NCI-H748 (cell line): ENCODE measurements at regions not wholly inside any gene's neighbourhood (a gene's known extent, or its start where the extent isn't known, plus 50 kb on each side); places are given as distances from the start of the nearest gene placed in this dataset.
"Not testable (repeated sequence)": the region's sequence is repeated elsewhere in the genome, so short reads cannot be mapped to it uniquely, and the experiment has no call there.

Experiments used
- DNase-seq: peaks from one replicate; lab custom pipeline; 2025; ENCODE audit not compliant: unreplicated experiment; lab: John Stamatoyannopoulos, UW

DNA sequence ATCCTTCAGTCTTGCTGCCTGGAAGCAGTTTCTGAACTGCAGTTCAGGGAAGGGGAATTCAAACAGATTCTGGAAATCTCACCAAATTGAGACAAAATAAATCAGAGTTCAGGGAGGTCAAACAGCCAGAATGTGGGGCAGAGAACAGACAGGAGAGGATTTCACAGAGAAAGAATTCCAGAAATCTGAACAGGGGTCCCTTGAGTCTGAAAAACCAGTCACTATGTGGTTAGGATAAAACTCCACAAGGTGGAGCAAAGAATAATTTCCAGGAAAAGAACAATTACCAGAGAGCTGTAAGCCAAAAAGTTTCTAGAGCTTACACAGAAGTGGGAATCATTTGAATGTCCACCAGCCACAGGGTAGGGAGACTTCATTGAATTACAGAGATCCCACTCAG lies 84.7 kb downstream of the URB2 start:
- no peak for DNase-seq

DNA sequence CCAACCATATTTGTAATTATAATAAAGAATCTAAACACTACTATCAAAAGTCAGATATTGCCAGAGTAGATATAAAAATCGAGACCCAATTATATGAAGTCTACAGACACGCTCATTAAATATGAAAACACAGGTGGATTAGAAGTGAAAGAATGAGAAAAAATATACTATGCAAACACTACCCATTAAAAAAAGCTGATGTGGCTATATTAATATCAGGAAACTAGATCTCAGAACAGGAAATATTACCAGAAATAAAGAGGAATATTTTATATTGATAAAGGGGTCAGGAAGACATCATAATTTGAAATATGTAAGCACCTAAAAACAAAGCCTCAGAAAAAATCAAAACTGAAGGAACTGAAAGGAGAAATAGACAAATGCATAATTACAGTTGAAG lies 88.3 kb downstream of the URB2 start:
- no peak for DNase-seq

DNA sequence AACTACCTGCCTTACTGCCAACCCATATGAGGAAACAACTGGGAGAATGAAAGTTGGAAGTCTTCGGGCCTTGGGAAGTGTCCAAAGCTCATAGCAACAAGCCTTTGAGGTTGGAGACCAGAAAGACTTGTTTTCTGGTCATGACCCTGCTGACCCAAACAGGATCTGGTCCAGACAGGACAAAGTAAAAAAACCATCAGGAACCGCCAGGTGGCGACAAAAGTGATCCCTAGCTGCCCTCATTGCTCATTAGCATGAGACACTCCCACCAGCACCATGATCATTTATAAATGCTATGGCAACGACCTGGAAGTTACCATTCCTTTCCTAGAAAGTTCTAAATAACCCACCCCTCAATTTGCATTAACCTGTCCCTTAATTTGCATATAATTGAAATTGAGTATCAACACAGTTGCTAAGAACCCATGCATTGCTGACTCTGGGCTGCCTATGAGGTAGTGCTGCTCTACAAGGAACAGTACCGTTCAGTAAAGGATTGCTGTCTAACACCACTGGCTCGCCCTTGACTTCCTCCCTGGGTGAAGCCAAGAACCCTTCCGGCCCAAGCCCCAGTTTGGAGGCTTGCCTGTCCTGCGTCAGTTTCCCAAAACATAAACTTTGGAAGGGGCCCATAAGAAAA lies 89.0 kb downstream of the URB2 start:
- DNase-seq, result peak; percentile 3

DNA sequence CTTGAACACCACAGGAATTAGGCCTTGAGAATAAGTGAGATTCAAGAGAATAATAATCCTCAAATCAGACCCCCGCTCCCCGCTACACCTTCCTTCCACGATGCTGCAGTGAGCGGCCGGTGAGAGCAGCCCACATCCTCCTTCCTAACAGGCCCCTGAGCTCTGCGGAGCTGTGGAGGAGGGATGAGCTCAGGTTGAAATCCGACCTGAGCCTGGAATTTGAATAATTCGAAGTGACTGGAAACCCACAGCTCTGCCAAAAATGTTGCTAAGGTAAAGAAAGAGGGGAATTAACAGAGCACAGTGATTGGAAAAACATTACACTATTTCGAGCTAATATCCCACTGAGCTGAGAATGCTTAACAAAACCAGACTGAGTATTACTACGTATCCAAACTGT lies 90.0 kb downstream of the URB2 start:
- no peak for DNase-seq

DNA sequence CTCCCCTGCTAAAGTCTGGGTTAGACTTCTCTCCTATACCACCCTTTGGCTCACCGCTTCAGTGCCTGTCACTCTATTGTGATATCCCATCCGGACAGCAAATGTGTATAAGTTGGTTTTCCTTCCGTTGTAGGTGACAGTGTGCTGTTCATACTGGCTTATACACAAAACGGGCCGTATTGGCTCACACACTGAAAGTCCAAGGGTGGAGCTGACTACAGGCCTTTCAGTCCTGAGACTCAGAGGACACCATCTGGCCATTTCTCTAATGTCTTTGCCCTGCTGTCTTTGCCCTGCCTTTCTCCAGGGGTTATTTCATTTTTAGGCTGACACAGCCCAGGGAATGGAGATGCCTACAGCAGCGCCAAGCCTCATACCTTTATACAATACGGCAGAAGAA lies 90.7 kb downstream of the URB2 start:
- no peak for DNase-seq

DNA sequence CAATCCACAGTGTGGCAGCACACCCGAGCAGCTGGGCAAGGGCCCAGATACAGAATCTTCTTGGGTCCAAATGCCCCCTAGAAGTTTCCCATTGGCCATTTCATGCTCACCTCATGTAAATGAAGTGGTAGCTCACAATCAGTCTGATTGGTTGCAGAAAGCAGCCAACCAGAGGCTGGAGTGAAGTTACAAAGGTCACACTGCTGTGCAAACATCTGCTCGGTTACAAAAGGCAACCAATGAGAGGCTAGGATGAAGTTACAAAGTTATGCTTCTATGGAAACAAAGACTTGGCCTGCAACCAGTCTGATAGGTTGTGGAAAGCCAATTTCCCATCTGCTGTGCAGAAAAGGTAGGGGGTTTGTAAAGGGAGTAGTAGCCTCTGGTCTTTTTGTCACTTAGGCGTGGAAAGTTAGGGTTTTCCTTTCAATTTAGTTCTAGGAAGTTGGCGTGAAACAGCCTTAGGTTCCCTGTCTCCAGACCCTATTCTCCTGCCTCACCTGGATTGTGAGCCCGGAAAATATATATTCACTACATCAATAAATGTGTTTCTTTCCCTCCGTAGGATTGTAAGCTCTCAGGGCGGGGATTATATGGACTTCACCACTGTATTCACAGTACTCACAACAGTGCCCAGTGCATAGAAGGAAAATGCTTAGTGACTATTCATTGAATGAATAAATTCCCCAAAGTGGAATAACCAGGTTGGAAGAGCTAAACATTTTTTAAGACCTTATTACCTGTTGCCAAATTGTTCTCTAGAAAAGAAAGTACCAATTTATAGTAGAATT lies 91.9 kb downstream of the URB2 start:
- DNase-seq, result no peak

DNA sequence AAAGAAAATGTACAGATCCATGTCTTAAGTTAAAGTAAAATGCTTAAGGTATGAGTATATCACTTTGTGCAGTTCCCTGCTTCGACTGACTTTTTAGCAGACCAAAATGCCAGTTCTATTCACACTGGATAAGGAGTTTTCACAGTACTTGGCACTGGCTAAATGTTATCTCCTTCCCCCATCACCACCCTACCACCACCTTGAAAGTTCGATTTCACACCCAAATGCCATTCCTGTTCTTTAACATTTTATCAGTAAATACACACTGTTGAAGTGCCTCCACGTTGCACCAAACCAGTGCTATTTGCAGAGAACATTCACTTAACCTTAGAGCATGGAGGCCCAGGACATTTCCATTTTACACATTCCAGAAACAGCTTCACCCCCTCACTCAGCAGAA lies 100.0 kb downstream of the URB2 start:
- DNase-seq, result no peak

DNA sequence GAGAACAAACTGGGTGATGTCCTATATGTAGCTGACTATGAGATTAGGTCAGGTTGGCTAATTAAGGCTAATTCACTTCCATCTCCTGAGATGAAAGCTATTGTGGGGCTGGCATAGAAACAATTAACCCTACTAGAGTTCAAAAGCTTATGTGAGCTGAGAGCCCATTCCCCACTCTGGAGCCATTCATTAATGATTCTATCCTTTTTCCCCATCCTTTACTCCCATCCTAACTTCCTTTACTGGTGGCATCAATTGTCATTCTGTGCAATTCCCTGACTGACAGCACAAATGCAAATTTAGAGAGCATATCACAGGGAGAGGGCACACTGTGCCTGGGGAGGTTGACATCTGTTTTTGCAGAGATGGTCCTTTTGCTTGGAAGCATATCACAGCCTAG lies 103.9 kb downstream of the URB2 start:
- peak; percentile 8 for DNase-seq

DNA sequence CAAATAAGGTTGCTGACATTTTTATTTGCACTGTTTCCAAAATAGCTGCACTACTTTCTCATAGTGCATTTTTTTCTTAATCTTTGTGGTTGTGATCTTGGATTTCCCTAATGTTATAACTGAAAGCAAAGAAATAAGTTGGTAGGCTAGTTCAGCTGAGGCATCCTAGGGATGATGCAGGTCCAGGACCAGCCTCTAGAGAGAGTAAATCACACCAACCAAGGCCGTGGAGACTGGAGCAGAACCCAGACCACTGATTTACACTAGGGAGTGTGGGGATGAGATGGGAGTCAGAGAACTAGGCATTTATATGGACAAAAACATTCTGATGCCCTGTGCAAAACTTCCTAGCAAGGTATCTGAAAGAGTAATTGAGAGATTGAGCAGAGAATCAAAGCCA lies 104.5 kb downstream of the URB2 start:
- DNase-seq, result no peak

DNA sequence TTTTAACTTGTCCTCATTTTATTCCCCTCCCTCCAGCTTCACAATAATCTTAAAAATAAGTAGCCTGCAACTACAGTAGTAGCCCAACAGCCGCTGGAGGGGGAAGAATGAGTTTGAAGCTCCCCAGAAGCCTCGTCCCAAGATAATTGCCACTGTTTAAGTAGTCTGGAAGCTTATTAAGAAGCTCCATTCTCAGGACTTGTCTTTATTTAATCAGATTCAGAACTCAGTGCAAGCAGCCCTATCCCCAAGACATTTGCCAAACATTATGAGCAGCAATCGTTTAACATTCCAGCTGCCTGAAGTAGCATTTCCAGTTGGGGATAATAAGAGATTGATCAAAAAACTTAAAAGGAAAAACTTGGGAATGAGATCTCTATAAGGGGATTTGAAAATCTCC lies 106.0 kb downstream of the URB2 start:
- DNase-seq, result no peak

DNA sequence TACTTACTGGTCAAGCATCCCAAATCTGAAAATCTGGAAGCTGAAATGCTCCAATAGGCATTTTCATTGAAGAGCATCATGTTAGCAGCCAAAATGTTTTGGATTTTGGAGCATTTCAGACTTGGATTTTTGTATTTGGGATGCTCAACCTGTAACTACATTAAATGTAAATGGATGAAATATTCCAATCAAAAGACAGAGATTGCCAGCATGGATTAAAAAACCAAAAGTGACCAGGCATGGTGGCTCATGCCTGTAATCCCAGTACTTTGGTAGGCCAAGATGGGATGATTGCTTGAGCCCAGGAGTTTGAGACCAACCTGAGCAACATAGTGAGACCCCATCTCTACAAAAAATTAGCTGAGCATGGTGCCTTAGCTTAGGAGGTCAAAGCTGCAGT lies 110.3 kb downstream of the URB2 start:
- DNase-seq, result no peak

DNA sequence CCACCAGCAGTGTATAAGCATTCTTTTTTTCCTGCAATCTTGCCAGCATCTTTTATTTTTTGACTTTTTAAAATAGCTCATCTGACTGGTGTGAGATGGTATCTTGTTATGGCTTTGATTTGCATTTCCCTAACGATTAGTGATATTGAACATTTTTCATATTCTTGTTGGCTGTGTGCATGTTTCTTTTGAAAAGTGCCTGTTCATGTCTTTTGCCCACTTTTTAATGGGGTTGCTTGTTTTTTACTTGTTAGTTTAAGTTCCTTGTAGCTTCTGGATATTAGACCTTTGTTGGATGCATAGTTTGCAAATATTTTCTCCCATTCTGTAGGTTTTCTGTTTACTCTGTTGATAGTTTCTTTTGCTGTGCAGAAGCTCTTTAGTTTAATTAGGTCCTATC lies 116.6 kb downstream of the URB2 start:
- not testable (repeated sequence) for DNase-seq

DNA sequence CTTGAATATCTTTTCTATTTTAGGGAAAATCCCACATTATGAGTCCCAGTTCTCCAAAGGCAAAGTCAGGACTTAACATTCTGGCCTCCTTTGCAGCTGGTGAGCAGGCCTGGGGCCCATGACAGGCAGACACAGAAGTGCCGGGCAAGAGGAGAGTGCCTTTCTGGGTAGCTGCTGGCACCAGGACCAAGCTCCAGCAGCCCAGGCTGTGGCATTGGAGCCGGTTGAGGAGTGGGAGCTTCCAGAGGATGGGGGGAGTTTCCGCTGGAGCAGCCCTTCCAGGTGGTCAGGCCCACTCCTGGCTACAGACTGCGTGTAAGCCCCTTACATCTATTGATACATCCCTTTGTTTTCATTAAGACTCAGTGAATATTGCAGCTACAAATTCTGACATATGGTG lies 123.9 kb downstream of the URB2 start:
- DNase-seq, result no peak

DNA sequence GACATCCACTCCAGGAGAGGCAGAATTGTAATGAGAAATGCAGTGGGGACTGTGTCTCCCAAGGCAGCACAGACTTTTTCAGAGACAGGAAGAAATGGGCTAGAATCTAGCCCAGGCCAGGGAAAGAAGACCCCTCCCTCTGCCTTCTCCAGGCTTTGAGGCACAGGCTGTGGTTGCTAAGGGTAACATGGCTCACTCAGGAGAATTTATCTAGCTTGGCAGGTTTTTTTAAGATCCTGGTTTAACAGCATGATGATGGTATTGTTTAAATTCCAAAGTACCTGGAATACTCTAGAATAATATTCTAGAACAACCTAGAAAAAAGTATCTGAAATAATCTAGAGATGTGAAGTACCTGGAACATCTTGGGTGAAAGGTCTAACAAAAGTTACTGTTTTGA lies 125.6 kb downstream of the URB2 start:
- DNase-seq, result no peak

DNA sequence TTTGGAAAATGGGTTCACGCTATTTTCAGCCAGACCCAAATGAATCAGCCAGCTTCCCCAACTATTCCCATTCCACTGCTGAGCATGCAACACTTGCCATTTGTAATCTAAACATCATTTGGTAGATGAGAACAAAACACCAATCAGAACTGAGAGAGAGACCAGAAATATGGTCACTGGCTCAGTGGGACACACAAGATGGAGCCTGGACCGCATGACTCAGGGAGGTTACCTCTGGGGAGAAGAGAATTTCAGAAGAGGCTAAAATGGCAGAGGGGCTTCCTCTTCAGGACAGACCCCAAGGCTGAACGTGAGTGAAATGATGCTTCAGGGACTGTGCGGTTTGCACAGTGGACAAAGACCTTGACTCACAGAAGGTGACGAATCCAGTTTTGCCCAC lies 126.6 kb downstream of the URB2 start:
- no peak for DNase-seq

DNA sequence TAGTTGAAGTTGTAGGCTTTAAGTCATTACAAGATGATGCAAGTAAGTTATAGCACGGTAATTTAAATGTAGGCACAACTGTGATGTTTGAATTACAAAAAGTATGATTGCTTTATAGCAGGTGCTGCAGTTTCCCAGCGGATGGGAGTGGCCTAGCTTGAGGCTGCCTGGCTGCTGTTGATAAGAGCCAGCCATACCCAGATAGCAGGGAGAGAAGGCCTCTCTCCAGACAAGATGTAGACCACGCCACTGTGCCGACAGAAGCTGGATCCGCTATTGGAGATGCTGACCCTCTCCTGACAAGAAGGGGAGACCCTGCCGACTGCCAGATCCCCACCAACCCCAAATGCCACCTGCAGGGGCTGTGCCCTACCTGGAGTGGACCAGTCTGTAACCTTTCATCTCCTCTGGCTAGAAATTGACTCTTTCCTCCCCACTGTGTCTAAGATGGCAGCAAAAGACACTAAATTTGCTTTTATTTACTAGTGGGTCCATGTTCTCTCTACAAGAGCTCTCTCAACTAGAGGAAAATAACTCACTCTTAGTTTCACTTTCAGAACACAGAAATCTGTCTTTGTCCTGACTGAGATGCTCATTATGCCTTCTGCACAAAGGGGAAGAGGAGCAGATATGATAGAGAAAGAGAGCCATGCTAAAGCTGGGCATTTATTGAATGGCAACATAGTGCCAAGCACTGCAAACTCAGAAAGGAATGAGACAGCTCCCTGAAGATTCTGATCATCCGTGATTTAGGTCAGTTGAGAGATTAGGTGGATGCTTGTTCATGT lies 127.9 kb downstream of the URB2 start:
- DNase-seq, result peak; percentile 6

DNA sequence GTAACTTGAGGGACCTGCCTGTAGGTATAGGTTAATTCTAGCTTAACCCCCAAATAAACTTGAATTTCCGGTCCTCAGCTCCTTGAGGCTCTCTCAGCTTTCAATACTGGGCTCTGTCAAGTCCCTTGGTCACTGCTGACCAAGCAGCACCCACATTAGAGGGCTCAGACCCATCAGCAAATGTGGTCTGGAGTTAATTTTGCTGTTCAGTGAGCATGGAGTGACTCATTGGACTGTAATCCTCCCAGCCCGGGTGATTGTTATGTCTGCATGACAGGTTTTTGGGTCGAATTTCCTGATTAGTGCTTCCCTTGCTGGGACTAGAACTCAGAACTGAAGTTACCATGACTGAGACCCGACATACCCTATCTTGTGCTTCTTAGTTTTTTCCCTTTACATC lies 130.6 kb downstream of the URB2 start:
- DNase-seq, result no peak

DNA sequence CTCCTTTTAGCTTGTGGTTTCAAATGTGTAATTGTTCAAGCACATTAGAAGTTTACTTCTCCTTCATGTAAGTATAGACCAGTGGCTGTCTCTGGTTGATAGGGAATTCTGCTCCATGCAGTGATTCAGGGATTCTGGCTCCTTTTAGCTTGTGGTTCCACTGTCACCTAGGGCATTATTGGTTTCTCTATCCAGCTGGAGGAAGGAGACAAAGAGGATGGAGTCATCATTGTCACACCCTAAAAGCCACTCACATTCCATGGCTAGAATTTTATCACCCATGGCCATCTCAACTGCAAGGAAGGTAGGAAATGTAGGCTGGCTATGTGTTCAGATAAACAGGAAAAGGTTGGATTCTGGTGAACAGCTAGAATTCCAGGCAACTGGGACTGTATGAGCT lies 131.2 kb downstream of the URB2 start:
- no peak for DNase-seq

DNA sequence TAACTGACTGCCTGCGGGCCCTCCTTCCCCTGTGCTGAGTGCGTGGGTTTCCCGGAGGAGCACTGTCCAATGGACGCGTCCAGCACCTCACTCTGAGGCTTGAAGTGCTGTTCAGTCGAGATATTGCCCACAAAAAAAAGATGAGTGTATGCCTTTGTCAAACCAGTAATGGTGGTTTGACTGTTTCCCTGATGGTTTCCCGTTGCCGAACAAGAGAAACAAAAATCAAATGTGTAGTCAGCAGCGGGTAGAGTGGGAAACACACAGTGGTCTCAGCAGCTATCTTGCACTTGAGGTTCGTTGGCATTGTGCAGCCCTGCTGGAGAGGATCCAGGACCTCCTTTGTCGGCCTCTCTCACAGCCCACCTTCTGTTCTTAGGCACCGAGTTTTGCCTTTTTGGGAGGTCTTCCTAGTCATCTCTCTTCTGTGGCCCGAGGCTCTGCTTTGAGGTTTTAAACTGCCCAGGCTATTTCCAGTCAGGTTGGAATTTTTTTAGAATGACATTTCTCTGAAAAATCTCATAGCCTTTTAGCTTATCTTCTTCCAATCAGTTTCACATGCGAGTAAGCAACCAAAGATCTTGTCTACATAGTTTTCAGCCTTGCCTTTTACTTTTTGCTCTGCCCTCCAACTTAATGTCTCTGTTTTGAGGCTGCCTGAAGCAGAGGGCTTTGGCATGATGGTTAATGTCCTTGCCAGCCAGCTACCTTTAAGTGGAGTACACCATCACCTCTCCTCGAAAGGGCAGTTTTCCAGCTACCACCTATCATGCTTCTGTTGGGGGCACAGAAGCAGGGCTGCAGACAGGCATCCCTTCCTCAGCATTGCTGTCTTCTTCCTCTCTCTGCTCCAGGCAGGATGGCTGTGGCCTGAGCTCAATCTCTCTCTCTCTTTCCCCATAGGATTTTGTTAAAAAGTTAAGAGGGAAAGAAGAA lies 132.3 kb downstream of the URB2 start:
- DNase-seq, result no peak

DNA sequence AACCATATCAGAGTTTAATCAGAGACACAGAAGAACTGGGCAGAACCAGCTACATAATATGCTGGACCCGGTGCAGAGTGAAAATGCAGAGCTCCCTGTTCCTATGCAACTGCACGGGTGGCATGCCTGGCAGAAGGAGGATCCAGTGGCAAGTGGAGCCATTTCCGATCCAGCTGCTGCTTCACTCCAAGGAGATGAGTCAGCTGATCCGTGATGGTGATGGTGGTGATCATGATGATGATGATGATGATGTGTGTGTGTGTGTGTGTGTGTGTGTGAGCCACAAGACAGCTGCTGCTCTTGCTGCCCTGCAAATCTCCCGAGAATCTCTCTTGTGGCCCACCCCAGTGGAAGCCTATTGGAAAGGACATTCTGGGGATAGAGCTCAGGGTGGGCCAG lies 133.0 kb downstream of the URB2 start:
- no peak for DNase-seq

DNA sequence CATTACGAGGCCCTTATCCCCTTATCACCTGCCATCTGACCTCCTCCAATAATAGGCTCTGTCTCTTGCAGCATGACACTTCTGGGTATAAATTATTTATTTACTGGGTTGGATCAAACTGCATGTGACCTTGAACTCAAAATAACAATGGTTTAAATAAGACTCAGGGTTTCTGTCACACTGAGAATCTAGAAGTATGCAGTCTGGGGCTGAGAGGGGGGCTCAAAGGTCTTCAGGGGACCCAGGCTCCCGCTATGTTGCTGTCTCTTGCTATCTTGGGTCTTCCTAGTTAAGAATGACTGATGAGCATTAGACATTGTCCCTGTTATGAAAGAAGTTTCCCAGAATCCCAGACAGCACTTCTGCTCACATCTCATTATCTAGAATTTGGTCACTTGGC lies 133.5 kb downstream of the URB2 start:
- no peak for DNase-seq
